GM18861 (cell line): ENCODE measurements at regions not wholly inside any gene's neighbourhood (a gene's known extent, or its start where the extent isn't known, plus 50 kb on each side); places are given as distances from the start of the nearest gene placed in this dataset.
"Not testable (repeated sequence)": the region's sequence is repeated elsewhere in the genome, so short reads cannot be mapped to it uniquely, and the experiment has no call there.

ENCODE experiments used
- ATAC-seq: cut with Tn5 transposase; IDR thresholded peaks from one replicate; pipeline ENCODE4 v1.9.1; 2021; ENCODE audit not compliant: unreplicated experiment

- not testable (repeated sequence) for ATAC-seq
Observed at GRCh38 chr1:146729642-146730344, 208.3 kb upstream of the NBPF12 start.

DNA sequence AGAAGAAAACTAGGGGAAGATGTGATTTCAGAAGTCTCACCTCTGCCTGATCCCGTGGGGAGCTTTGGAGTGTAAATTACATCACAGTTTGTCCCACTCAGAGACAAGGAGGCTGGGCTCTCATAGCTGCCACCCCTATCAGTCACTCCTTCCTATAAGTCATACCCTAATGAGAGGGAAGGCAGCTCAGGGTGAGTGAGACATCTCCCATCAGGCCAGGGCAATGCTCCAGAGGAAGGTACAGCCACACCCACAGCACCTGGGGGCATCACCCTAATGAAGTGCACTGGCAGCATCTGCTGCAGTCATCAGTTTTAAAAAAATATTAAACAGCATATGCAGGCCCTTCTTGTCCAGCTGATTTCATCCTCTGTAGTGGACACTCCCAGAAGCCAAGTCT, 223.1 kb upstream of the NBPF12 start:
- not testable (repeated sequence) for ATAC-seq

DNA sequence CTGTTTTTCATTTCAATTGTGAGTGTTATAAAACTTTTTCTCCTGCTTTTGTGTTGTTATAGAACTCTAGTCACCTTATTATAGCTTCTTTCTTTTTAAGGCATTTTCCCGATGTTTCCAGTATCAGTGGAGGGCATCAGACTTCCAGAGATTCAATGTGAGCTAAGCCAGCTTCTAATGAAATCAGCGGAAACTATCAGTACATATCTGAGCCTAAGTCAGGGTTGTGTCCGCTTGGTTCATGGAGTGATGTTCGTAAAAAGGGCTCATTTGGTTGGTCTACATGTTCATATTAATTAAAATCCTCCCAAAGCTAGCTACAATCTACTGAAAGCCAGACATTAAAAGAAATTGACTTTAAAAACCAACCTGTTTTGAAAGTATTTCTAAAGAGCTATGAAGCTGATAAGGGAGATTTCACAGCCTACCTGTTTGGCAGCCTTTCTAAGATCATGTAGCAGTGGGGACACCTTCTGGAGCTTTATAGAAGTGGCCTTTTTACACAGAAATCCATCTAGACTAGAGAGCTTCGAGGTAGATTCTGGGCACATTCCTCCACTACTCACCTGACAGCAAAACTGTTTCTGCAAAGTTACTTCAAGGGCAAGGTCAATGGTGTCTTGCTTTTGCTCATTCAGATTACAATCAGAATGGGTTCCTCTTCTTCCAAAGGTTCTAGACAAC, 227.1 kb upstream of the NBPF12 start:
- not testable (repeated sequence) for ATAC-seq

GRCh38 chr1:146709302-146709701, 228.8 kb upstream of the NBPF12 start:
- ATAC-seq = not testable (repeated sequence)

DNA sequence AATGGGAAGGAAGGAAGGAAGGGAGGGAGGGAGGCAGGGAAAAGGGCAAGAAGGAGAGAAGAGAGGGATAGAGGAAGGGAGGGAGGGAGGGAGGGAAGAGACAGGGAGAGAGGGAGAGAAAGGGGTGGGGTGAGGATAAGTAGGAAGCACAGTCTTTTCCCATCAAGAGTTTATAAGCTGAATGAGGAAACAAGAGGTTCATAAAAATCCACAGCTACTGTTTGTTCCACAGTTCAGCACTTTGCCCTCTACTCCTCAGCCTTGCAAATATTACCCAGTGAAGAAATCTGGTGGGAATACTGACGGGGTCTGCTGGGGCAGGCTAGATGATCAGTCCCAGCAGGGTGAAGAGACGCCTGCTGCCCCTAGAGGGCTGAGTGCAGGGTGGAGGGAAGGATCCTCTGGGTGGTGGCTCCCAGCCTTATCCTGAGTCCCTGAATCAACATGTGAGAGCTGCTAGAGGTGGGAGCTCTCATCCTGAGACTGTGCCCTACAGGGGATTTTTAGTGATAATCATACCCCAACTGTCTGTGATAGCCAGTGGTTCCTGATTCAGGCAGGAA, 233.9 kb upstream of the NBPF12 start:
- not testable (repeated sequence) for ATAC-seq

DNA sequence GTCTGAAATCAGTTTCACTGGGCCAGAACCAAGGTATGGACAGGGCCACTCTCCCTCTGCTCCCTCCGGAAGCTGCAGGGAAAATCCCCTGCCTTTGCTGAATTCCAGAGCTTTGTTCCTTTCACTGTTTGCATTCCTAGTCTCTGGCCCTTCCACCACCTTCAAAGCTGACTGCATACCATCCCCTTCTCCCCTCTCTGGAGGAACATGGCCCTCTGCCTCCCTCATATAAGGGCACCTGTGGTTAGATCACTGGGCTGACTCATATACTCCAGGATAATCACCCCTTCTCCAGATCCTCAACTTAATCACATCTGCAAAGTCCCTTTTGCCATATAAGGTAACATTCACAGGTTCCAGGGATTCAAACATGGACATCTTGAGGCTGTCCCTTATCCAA, 236.8 kb upstream of the NBPF12 start:
- not testable (repeated sequence) for ATAC-seq

DNA sequence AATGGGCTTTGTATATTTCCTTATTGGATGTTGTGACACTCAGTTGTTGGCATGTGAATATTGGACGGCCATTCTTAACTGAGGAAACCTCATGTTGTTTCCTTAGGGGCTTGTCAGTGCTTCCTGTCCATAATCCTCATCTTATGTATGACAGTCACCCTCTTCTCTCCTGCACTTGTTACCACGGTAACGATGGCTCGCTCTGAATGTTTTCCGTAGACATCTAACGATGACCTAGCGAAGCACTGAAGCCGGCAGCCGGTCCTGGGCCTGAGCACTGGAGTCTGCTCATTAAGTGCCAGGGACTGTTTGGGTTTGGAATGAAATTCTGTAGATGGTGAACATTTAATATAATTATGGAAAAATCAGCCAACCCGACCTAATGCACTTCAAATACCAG, 242.7 kb upstream of the NBPF12 start:
- ATAC-seq = not testable (repeated sequence)

GRCh38 chr1:146691798-146692197, 246.3 kb upstream of the NBPF12 start:
- ATAC-seq = not testable (repeated sequence)

- not testable (repeated sequence) for ATAC-seq
Observed at GRCh38 chr1:146688893-146689292, 249.2 kb upstream of the NBPF12 start.

GRCh38 chr1:146686777-146687366, 251.3 kb upstream of the NBPF12 start:
- not testable (repeated sequence) for ATAC-seq

DNA sequence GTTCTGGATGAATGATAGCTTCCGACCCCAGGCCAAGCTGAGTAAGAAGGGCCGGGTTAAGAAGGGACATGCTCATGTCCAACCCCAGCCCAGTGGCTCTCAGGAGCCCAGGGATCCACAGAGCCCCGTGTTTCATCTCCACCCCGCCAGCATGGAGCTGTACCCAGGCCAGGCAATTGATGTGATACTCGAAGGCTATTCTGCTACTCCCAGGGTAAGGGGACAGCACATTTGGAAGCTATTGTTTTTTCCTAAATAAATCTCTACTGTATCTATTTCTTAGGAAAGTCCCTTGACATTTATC, 255.0 kb upstream of the NBPF12 start:
- ATAC-seq = not testable (repeated sequence)

- ATAC-seq = not testable (repeated sequence)
Observed at GRCh38 chr1:146682227-146683125, 255.6 kb upstream of the NBPF12 start.

DNA sequence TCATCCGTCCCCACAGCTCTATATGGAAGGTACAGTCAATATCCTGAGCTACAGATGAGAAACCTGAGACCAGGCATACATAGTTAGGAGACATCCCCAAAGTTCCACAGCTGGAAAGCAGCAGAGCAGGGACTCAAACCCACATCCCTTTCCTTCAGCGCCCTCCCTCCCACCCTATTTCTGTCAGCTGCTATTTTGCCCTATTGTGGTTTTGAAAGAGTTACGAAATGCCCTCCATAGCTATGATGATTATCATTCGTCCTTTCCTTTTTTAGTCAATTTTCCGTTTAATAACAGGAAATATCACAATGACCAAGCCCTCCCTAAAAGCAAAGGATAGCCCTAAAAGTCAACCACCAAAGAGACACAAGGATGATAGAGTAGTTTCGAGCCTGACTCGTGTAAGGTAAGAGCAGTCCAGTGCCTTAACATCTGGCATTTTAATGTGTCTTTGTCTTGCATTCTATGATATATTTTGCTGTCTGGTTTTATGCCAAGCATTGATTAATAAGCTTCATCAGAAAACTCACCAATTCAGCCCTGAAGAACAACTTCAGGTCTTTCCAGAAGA, 264.3 kb upstream of the NBPF12 start:
- ATAC-seq = not testable (repeated sequence)

DNA sequence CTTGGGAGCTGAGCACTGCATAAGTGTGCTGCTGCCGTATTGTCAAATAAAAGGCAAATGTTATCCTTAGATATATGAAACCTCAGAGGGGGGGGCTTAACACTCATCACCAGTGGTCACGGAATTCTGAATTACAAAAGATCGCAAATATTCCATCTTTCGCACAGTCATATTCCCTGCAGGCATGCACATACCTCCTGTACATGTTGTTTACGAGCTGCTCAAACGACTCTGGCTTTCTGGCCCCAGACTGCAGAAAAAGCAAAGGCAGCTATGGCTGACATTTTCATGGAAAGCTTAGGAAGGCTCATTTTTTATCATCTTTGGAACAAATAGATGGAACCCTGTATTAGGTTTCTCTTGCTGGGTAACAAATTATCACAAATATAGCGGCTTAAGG, 265.5 kb upstream of the NBPF12 start:
- not testable (repeated sequence) for ATAC-seq

DNA sequence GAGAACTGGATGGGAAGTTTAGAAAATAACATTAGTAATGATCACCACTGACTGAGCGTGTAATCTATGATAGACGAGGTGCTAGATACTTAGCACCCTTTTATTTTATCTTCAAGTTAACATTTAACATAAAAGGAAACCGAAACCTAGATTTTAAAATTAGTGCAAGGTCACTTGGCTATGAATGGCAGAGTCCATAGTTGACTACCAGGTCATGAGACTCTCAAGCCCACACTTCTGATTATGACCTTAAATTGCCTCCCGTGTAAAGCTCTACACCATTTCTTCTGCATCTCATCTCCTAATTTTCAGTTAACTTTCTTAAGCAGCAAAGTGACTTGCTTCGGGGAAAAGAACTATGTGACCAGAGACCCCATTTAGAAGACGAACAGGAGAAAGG, 266.5 kb upstream of the NBPF12 start:
- ATAC-seq = not testable (repeated sequence)

- ATAC-seq = not testable (repeated sequence)
Observed at GRCh38 chr1:146670832-146671566, 267.1 kb upstream of the NBPF12 start.

DNA sequence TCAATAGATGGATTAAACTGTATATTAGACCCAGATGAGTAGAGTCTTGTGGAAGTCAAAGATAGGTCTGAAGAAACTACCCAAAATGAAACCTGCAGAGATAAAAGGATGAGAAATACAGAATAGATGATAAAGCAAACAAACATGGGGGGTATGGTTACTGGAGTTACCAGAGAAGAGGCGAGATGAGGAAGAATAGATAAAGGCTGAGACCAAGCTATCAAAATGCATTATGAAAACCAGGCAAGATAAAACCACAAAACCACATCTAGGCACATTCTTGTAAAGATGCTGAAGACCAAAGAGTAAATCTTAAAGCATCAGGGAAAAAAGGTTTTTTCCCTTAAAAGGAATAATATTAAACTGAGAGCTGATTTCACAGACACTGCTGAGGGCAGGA, 271.8 kb upstream of the NBPF12 start:
- not testable (repeated sequence) for ATAC-seq

DNA sequence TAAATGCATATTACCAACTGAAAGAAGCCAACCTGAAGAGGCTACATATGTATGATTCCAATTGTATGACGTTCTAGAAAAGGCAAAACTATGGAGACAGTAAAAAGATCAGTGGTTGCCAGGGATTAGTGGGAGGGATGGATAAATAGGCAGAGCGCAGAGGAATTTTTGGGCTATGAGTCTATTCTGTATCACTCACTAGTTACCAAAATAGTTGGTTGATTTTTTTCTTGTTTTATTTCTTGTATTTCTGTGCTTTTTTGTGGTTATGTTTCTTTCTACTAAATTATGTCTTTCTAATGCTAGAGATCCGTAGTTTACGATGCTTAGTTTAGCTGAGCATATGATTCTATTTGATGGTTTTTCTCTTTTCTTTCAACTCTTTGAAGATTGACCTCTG, 277.9 kb upstream of the NBPF12 start:
- ATAC-seq = not testable (repeated sequence)

- ATAC-seq = not testable (repeated sequence)
Observed at GRCh38 chr1:146656356-146657060, 281.6 kb upstream of the NBPF12 start.
